ENCODE measurements at regions not wholly inside any gene's neighbourhood (a gene's known extent, or its start where the extent isn't known, plus 50 kb on each side); places are given as distances from the start of the nearest gene placed in this dataset.

GRCh38 chr4:110867981-110868720 is 245.3 kb upstream of the PITX2 start:
- Histone ChIP-seq H3K9ac (ENCODE audit: low read depth in 1 of 2, low read length in 2 of 2) (no peak overlapping the region), H3K4me1 (ENCODE audit: control insufficient read depth in 4 of 4, insufficient read depth in 4 of 4, low read length in 3 of 4) (peaks cover 0 to 11% (median 3%) of the 10 kb centered on the region in 4 donors), H3K36me3 (ENCODE audit: control insufficient read depth in 4 of 4, insufficient read depth in 3 of 4, low read depth in 1 of 4, low read length in 3 of 4) (no peaks in the 10 kb centered on the region), H3K27ac (ENCODE audit: low read depth in 1 of 2, low read length in 2 of 2) (no peak overlapping the region), H3K27me3 (ENCODE audit: control insufficient read depth in 4 of 4, insufficient read depth in 4 of 4, low read length in 3 of 4) (no peaks in the 10 kb centered on the region), H3K4me3 (ENCODE audit: low read depth in 1 of 3, low read length in 3 of 3) (no peak overlapping the region), H3K9me3 (ENCODE audit: control insufficient read depth in 4 of 4, low read length in 3 of 4) (no peaks in the 10 kb centered on the region)
- DNase-seq (ENCODE audit: low spot score), result no peak
- no peak for TF ChIP-seq SP1 (IDR thresholded peaks at IDR 0.05)
- no peak for TF ChIP-seq JUND (IDR thresholded peaks at IDR 0.05)
- TF ChIP-seq RXRA (IDR thresholded peaks at IDR 0.05), result no peak
- no peak for TF ChIP-seq HNF4G (IDR thresholded peaks at IDR 0.05)
- no peak for TF ChIP-seq EGR1 (IDR thresholded peaks at IDR 0.05; ENCODE audit: low read depth in 2 of 2)
- TF ChIP-seq TAF1 (conservative IDR thresholded peaks at IDR 0.05), result no peak
- TF ChIP-seq REST (IDR thresholded peaks at IDR 0.05), result no peak
- TF ChIP-seq HNF4A (conservative IDR thresholded peaks at IDR 0.05), result no peak
- TF ChIP-seq RAD21 (IDR thresholded peaks at IDR 0.05), result no peak
- TF ChIP-seq NR2F2 (IDR thresholded peaks at IDR 0.05), result no peak
- no peak for TF ChIP-seq FOXA2 (IDR thresholded peaks at IDR 0.05)
- TF ChIP-seq YY1 (IDR thresholded peaks at IDR 0.05), result no peak
- no peak for TF ChIP-seq FOXA1 (IDR thresholded peaks at IDR 0.05)
- TF ChIP-seq ATF3 (IDR thresholded peaks at IDR 0.05), result no peak
- TF ChIP-seq MAX (IDR thresholded peaks at IDR 0.05), result no peak
- no peak for TF ChIP-seq CTCF (IDR thresholded peaks at IDR 0.05; ENCODE audit: low read depth, low read length, missing input control)
- 90% methylated on average over 2 of the region's 2 CpGs for WGBS

GRCh38 chr4:110869114-110869513 is 246.2 kb upstream of the PITX2 start:
- no peak for DNase-seq (ENCODE audit: low spot score)
- peak overlapping the region in 1 of 2 donors; percentile 68 for H3K27ac ChIP-seq (ENCODE audit: low read depth in 1 of 2, low read length in 2 of 2)
- TF ChIP-seq FOXA1 (IDR thresholded peaks at IDR 0.05) (no peak), JUND (IDR thresholded peaks at IDR 0.05) (no peak), TAF1 (conservative IDR thresholded peaks at IDR 0.05) (no peak), GABPA (IDR thresholded peaks at IDR 0.05 in 1 of 2, conservative IDR thresholded peaks at IDR 0.05 in 1 of 2) (no peak), ZBTB33 (IDR thresholded peaks at IDR 0.05) (no peak), CTCF (IDR thresholded peaks at IDR 0.05; ENCODE audit: low read depth, low read length, missing input control) (no peak), RXRA (IDR thresholded peaks at IDR 0.05) (no peak), FOXA2 (IDR thresholded peaks at IDR 0.05) (no peak)
- peaks cover 0 to 11% (median 3%) of the 10 kb centered on the region in 4 donors for H3K4me1 ChIP-seq (ENCODE audit: control insufficient read depth in 4 of 4, insufficient read depth in 4 of 4, low read length in 3 of 4)
- H3K36me3 ChIP-seq (ENCODE audit: control insufficient read depth in 4 of 4, insufficient read depth in 3 of 4, low read depth in 1 of 4, low read length in 3 of 4), result no peaks in the 10 kb centered on the region
- H3K27me3 ChIP-seq (ENCODE audit: control insufficient read depth in 4 of 4, insufficient read depth in 4 of 4, low read length in 3 of 4), result no peaks in the 10 kb centered on the region
- no peaks in the 10 kb centered on the region for H3K9me3 ChIP-seq (ENCODE audit: control insufficient read depth in 4 of 4, low read length in 3 of 4)
- 73% methylated on average over 2 of the region's 2 CpGs for WGBS
- no peak overlapping the region for H3K4me3 ChIP-seq (ENCODE audit: low read depth in 1 of 3, low read length in 3 of 3)
- H3K9ac ChIP-seq (ENCODE audit: low read depth in 1 of 2, low read length in 2 of 2), result no peak overlapping the region

Measured in liver (tissue), 8 donors.